Left lobe of liver (tissue), 2 donors: ENCODE measurements at regions not wholly inside any gene's neighbourhood (a gene's known extent, or its start where the extent isn't known, plus 50 kb on each side); places are given as distances from the start of the nearest gene placed in this dataset.

ENCODE experiments used
- ATAC-seq: fragments of 200-7000 bp; cut with Tn5 transposase; one replicate; pipeline ENCODE4 v1.9.1; 2020; ENCODE audit warnings: mild to moderate bottlenecking, moderate library complexity
- DNase-seq: peaks from one replicate; pipeline ENCODE4 v3.0.0-alpha.2; 2020; ENCODE audit warnings: low spot score
- donor health status: DM: no; HTN: no; CAD: no; lungs with moderate emphysema.
- donor health status: DM: no; HTN: yes; CAD: no.

DNA sequence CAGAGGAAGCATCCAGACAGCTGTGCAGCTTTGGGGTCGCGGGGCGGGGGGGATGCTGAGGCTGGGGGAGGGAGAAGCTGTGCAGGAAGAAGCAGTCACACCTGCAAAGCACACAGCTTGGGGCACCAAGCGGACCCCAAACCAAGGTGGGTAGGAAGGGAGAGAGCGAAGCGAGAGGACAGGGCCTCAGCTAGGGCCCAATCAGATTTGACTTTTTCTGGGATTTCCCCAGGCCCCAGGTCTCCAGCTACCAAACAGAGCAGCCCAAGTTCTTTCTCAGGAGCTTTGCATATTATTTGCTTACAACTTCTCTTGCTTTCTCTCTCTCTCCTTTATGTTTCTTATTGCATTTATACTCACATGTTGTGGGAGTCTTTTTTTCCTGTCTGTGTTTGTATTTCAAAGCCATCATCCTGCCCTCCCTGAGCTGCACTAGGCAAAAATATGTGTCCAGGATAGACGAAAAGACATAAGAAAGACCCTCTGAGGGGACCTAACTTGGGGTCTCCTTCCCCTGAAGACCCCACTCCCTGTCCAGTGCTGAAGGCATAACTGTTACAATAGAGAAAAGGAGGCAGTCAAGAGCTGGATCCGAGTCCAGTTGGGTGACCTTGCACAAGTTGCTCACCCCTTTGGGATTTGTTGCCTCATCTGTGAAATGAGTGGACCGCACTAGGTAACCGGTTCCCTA, 50.6 kb upstream of the SMNDC1 start:
- no peak for ATAC-seq
- DNase-seq = no peak

DNA sequence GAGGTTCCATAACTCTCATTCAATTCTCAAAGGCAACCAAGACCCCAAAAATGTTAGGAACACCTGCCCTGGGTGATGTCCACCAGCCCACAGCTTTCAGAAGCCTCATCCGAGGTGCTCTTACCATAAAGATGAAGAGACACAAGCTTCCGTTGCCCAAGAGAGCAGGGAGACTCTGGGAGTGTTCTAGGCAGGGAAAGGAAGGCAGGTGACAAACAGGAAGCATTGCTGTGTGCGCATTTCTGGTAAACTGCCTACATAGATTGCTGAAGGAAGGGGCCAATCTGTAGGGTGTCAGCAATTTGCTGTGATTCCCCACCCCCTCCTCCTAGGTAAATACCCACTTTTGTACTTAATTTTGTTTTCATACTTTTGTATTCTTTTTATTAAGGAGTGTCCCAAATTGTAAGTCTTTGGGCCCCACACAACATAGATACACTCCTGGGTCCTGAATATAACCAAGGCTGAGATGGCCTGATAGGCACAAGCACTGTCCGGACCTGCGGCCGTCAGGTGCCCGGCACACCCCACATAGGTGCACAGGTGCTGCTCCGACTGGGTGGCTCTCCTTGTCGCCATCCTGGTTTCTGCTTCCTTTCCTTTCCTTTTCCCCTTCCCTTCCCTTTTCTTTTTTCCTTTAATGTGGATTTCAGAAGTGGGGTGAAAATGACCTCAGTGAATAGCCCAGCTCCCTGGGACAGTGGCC, 51.4 kb upstream of the SMNDC1 start:
- no peak for DNase-seq

DNA sequence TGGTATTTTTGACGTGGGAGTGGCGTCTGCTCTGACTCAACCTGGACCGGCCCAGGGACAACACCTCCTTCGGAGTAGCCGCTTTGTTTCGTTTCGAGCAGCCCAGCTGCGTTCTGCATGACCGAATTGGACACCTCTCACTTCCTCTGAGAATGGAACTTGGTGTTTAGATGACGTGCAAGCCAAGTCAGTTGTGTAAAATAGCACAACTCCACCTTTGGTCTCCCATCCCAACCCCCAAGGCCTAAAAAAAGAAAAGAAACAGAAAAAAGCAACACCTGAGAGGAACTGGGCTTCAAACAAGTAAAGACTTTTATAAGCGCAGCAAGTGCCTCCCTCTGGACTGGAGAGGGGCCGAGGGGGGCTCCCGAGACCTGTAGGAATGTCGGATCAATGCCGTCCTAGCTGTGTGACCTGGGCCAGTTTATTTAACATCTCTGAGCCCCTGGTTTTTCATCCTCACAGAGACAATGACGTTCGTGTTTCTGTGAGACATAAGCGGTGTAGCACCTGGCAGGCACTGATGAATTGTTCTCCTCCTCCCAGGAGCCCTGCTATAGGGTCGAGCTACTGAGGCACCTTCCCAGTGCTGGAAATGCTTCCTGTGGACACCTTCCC, 52.0 kb upstream of the SMNDC1 start:
- ATAC-seq = peak; percentile 22
- DNase-seq = no peak

More for the DNA sequence above, 51.4 kb upstream of the SMNDC1 start:
- ATAC-seq = no peak

DNA sequence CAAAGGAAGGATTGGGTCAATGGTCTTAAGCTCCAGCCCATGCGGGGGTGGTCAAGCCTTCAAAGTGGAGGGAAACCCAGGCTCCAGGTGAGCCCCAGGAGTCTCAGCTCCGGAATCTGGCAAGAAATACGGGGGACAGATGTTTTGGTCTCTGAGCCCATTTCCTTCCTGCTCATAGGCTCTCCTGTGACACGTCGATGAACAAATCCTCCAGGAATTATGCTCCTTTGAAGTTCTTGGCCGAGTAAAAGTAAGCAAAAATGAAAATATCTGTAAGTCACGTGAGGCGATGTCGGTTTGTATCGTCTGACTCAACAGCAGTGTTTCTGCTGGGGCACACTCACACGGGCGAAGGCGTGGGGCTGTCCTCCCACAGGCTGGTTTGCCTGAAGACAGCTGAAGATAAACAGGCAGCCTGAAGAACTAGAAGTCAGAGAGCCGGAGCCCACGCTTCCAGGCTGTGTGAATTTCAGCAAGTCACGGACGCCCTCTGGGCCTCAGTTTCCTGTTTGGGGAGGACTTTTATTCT, 52.6 kb upstream of the SMNDC1 start:
- DNase-seq (no peak), ATAC-seq (no peak)

DNA sequence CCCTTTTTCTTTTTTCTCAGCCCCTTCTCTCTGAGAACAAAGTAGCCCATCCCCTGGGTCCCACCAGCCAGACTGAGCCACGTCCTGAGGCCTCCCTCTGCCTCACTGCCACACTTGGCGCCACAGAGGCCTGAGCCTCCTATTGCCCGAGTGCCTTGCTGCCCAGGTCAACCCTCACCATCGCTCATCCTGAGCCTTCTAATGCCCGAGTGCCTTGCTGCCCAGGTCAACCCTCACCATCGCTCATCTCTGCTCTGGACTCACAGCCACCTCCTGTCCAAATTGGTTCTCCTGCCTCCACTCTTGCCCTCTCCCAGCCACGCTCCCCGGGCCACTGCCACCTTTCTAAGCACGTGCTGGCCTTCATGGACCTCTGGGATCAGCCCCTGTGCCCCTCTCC, 53.2 kb upstream of the SMNDC1 start:
- ATAC-seq (no peak), DNase-seq (no peak)

DNA sequence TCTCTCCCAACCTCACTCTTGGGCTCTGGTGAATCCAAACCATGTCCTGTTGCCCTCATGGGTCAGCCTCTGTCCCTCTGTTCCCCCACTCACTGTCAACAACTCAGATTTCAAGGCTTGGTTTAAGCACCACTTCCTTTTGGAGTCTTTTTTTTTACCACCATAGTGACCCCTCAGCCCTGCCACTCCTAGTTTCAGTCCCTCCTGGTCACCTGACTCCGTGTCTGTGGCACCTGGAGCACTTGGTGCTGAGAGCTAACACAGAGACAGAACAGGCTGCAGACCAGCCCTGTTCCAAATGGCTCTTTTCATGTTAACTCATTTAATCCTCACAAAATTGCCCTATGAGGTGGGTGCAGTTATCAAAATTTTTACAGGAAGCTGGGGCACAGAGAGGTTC, 53.6 kb upstream of the SMNDC1 start:
- no peak for ATAC-seq
- DNase-seq = no peak

DNA sequence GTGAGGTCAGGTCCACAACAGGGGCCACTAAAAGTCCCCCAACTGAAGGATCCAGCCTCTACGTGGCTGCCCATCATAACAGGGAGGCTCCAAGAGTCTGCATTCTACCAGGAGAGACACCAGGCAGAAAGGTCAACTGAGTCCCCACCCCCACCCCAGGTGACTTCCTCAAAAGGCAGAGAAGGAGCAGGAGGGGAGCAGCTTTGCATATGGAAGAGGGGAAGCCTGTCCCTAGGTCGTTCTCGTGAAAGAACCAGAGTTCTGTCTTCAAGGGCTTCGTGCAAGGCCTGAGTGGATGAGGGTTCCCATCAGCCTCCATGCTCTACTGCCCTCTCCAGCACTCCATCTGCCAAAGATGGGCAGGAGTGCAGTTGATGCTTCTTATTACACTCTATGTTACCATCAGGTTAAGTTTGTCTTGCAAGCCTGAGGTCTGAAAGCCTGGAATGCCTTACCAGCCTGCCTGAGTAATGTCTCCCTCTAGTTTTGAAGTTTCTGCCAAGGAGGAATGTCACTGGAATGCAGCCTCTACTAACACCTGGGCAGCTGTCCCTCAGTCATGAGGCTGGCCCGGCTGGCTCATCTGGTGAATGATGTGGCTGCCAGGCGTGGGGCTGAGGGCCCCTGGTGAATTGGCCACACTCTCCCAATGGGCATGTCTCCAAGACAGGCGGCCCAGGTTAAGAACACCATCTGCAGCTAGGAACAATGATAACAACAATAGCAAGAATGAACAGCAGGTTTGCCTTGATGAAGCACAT, 54.3 kb upstream of the SMNDC1 start:
- no peak for DNase-seq
- peak; percentile 20 for ATAC-seq

DNA sequence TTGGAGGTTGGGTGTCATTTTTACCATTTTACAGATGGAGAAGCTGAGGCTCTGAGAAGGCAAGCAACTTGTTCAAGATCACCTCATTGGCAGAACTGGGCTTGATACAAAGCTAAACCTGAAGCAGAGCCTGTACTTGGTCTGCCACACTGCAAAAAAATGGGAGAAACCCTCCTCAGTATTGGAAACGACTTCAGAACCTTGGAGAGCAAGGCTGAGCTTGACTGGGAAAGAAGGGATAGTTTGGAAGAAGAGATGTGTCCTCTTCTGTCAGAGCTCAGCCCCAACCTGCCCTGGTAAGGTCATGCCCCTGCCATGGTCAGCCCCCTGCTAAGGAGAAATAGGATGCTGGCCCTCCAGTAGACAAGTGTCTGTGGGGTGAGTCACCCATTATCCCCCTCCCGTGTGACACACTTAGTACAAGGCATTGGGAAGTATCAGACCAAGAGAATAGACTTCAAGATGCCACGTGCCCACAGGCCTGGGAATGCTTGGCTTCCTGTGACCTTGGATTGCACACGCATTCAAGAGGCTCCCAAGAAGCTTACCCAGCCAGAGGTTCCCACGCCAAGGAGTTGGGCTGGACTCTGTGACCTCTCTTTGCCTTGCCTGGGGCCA, 56.2 kb upstream of the SMNDC1 start:
- ATAC-seq (no peak), DNase-seq (no peak)

DNA sequence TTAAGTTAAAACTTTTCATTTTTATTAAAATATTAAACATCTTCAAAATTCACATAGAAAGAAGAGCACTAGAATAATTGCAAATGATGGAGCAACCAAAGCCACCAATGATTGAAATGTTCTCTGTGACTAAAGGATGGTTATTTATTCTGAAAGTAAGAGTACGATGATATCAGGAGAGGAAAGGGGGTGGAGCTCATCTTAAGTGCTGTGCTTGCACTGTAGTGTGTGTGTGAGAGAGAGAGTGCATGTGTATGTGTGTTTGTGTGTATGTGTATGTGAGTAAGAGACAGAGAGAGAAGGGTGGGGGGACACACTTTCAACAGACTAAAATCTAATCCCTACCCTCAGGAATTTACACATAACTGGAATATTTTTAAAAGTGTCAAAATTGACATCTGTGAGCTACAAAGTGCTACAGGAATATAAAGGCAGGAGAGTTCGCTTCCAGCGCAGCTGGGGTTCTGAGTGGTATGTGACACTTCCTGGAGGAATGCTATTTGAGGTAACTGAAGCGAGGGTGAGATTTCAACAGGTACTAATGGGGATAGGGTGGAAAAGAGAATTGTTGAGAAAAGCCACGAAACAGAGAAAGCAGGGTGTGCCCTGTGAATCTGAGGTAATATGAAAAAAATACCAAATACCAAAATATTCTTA, 57.2 kb upstream of the SMNDC1 start:
- DNase-seq (no peak), ATAC-seq (no peak)

DNA sequence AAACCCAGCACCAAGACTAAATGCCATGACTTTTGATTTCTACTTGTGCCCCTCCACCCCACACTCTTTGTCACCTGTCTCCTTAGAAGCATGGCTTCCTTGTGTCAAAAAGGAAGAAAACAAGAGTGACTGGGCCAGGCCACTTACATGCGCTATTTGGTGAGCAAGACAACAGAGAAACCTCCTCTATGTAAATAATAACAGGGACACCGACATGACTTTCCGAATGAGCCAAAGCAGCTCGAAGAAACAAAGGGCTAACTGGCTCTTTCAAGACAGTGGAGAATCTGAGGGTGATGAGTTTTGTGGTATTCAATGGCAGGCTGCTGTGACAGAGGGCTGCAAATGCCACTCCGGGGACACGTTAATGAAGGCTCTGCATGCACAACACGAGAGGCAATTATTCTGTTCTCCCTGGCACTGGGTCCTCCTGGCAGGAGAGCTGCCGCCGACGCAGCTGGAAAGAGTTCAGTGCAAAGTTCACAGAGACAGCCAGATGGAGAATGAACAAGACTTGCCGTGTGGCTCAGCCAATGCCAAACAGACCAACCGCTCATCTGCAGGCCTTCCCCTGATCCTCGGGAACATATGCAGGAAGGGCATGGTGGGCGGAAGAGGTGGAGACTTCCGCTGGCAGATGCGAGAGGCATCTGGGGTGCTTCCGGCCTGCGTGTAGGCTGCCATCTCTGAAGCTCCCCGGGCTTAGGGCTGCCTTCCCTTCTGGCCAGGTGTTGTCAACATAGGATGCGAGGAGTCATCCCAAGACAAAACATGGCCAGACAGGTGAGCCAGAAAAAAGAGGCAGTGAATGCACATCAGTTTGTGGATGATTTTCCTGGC, 59.1 kb upstream of the SMNDC1 start:
- ATAC-seq (peak; percentile 97), DNase-seq (peak; percentile 84)

DNA sequence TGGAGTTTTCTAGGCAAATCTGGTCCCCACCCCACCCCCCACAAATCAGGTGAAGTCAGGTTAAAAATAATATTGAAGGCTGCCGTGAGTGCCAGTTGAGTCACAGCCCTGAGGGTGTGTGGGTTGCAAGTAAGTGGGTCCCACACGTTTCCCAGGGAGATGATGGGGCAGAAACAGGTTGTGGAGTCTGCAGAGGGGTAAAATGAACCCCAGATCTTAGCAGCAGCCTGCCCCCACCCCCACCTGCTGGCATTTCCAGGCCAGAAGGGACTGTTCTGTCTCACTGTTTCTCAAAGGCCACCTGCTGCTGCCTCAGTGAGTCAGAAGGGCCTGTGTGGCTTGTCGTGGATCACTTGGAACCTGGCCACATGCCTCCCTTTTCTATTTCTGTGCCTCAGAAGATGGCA, 59.8 kb upstream of the SMNDC1 start:
- ATAC-seq (no peak), DNase-seq (no peak)

DNA sequence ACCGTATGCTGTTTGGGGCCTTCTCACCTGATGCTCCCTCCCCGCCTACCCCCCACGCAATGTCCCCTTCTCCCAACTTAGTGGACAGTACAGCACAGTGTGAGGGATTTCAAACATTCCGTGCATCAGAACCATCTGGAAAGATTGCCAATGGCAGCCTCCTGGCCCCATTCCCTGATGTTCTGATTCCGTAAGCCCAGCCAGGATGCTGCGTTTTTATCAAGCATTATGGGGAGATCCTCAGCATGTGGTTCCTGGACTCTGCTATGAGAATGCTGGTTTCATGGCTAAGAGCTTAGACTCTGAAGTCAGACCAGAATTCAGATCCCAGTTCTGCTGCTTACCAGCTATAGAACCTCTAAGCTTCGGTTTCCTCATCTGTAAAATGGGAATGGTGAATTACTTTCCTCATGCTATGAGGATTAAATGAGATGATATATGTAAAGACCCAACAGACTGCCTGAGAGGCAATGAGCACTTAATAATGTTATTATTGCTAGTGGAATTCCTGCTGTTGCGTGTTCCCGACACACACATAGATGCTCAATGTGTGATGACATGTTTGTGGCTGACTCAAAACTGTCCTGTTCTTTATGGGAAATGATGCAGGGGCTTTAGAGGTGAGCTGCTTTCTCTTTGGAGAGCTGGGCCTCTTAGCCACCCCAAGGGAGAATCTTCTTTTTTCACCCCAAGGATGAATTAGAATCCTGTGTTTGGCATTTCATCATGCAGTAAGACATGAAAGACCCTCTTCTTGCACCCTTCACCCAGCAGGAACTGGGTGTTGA, 60.8 kb upstream of the SMNDC1 start:
- DNase-seq = no peak
- no peak for ATAC-seq

DNA sequence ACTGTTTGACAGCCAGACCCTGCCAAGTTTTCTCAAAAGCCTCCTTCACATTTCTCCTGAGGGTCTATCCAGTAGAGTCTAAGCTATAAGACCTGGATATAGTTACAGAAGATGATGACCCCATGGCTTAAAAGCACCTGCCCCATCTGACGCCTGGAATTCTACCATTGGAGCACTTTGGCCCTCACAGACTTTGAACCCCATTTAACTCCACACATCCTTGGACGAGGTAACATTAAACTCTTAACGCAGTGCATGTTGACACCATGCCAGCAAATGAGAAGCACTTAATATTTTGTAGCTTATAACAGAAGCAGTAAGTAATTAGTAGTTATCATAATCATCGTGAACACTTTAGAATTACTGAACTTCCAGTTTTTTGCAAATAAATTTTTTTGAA, 61.9 kb upstream of the SMNDC1 start:
- ATAC-seq = no peak
- DNase-seq = no peak

DNA sequence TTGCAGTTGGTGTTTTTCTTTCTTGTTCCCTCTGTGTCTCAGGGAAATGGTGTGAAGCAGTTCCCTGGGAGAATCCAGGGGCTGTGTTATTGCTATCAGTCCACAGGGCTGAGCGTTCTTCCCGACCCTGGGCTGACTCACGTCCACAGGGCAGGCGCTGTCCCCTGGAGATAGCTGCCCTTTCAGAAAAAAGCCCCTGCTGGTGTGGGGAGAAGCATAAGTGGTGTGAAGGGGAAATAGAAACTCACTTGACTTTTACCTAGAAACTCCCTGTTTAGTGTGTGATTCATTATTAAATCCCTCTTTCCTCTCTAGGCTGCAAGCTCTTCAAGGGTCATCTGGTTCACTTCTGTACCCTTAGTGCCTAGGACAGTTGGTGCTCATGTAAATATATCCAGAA, 63.3 kb upstream of the SMNDC1 start:
- DNase-seq = no peak
- no peak for ATAC-seq

DNA sequence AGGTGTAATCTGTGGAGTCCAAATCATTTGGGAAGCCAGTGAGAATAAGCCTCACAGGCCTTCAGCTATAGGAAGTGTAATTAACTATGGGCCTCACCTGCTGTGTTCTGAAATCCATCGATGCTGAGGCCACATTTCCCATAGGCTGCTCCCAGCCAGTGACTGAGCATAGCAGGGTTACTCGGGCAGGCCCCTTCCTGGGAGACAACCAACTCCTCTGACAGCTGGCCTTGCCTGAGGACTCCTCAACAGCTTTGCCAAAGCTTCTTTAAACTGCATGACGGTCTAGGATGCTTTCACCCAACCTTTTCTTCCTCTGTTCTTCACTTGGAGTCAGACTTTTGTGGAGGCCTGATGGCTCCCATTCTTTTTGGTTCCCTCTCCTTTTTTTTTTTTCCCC, 63.8 kb upstream of the SMNDC1 start:
- DNase-seq = no peak
- ATAC-seq = no peak

DNA sequence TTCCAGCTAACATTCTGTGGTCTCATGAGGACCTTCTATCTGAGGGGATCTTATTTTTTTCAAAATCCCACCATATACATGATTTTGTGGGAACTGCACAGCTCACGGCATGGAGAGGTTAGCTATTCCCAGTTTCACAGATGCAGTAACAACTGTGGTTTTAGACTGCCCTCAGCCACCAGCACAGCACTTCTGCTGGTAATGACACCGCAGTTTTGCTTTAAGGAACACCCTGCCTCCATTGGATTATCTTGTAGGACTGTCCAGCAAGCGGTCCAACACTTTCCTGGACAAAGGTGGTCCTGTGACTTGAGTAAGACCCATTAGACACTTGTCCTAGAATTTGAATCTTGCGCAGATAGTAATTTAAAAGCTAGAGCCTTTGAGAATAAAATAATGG, 65.3 kb upstream of the SMNDC1 start:
- ATAC-seq (no peak), DNase-seq (no peak)

DNA sequence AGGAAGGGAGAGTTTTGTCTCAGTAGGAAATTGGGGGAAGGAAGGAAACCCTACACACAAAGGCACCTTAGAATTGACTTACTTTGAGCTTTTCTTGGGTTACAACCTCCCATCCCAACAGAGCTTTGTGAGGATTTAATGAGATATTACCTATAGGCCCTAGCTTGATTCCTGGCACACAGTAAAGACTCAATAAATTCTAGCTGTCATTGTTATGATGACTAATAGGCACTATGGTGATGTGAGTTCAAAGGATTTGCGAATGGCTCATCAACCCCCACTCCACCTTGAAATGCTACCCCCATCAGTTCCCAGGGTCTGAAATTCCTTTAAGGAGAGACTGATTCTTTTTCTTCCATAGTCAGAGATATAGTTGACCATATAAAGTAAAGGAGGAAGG, 67.9 kb upstream of the SMNDC1 start:
- DNase-seq (no peak), ATAC-seq (no peak)

DNA sequence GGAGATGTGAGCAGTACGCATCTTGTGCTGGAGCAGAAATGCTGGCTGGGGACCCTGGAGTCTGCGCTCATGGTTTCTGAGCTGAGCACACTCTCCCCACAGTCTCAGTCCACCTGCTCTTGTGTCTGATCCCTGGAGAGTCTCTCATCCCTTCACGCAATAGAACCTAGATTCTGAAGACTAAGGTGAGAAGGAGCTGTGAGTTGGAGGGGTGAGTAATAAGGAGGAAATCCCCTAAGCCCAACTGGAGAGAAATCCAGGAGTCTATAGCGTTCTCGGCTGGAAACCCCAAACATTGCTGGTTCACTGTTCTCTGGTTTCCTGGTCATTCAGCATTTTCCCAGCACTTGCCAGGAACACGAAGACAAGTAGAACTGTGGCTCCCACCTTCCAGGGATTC, 68.3 kb upstream of the SMNDC1 start:
- DNase-seq = no peak
- ATAC-seq = no peak
